HCT116 (cell line): ENCODE measurements at regions not wholly inside any gene's neighbourhood (a gene's known extent, or its start where the extent isn't known, plus 50 kb on each side); places are given as distances from the start of the nearest gene placed in this dataset.

Source experiments
- ATAC-seq: fragments of 200-7000 bp; cut with Tn5 transposase; 2 replicates; pipeline ENCODE4 v1.9.1; 2020; ENCODE audit warnings: mild to moderate bottlenecking, moderate library complexity
- BruUV-seq: library from RNA; stranded (reverse); fragments of 400-500 nt; replicated peaks from 2 replicates; lab custom pipeline; 2021; lab: Mats Ljungman, UMichigan
- CTCF ChIA-PET: fragments of 300-600 bp; sonication (Branson Sonifier 250); formaldehyde crosslinking; loops from one replicate; lab custom pipeline; 2021; ENCODE audit warnings: antibody characterized with exemption; lab: Charles Lee
- POLR2A ChIA-PET: fragments of 300-600, 350-600 bp; sonication (Branson Sonifier 250); formaldehyde crosslinking; loops from one replicate; lab custom pipeline; 2021; ENCODE audit warnings: antibody characterized with exemption; lab: Charles Lee
- RAD21 ChIA-PET, 2 experiments: fragments of 300-600 bp; sonication (Branson Sonifier 250); formaldehyde crosslinking; loops; one replicate each; lab custom pipeline; 2023; ENCODE audit warnings: low total read pairs in 2 of 2; ENCODE audit not compliant: uncharacterized antibody in 2 of 2, unreplicated experiment in 2 of 2, low non-redundant PET in 1 of 2; lab: Charles Lee
- DNase-seq: peaks from one replicate; pipeline ENCODE4 v3.0.0-alpha.2; 2010; ENCODE audit warnings: low read depth, low spot score
- H2AFZ ChIP-seq: fragments of 200-600 bp; shearing (Covaris generic), sonication (generic); 2 replicates; pipeline ENCODE4 v1.6.1; 2017; ENCODE audit warnings: low read depth, mixed run types, mixed read lengths, antibody characterized with exemption, low read length; ENCODE audit not compliant: poor library complexity, severe bottlenecking
- H3K27ac ChIP-seq: 2 replicates; pipeline ENCODE4 v1.5.1; 2012; ENCODE audit warnings: low read depth, low read length
- H3K27me3 ChIP-seq: fragments of 200-600 bp; sonication (generic); 2 replicates; pipeline ENCODE4 v1.6.1; 2016; ENCODE audit warnings: mixed run types, low read length, mixed read lengths; ENCODE audit not compliant: insufficient read depth
- H3K36me3 ChIP-seq, 2 experiments: fragments of 200-500 bp in 1 of 2; fragments of 200-600 bp in 1 of 2; sonication (Bioruptor generic) in 1 of 2; sonication (generic) in 1 of 2; 2 replicates each; pipeline versions ENCODE4 v1.5.1 to v1.6.1; 2014 to 2016; ENCODE audit warnings: low read length in 2 of 2, inconsistent platforms in 1 of 2, mixed read lengths in 1 of 2, mixed run types in 1 of 2; ENCODE audit not compliant: insufficient read depth in 2 of 2, control insufficient read depth in 1 of 2
- H3K4me1 ChIP-seq, 2 experiments: fragments of 200-600 bp in 1 of 2; sonication (generic) in 1 of 2; 2 replicates each; pipeline versions ENCODE4 v1.5.1 to v1.6.1; 2012 to 2017; ENCODE audit warnings: low read length in 2 of 2, inconsistent platforms in 1 of 2, mild to moderate bottlenecking in 1 of 2, mixed read lengths in 1 of 2, mixed run types in 1 of 2, moderate library complexity in 1 of 2; ENCODE audit not compliant: insufficient read depth in 2 of 2, control insufficient read depth in 1 of 2
- H3K4me2 ChIP-seq: fragments of 200-600 bp; sonication (generic); 2 replicates; pipeline ENCODE4 v1.6.1; 2017; ENCODE audit warnings: mixed run types, low read length, mixed read lengths
- H3K4me3 ChIP-seq, 2 experiments: fragments of 200-600 bp in 1 of 2; sonication (generic) in 1 of 2; replicated peaks in 1 of 2; 2 replicates each; pipeline ENCODE4 v1.5.1; 2011 to 2016; ENCODE audit warnings: low read length in 2 of 2, control low read depth in 1 of 2, low read depth in 1 of 2, mild to moderate bottlenecking in 1 of 2, mixed read lengths in 1 of 2, mixed run types in 1 of 2
- H3K79me2 ChIP-seq: fragments of 200-600 bp; sonication (generic); 2 replicates; pipeline ENCODE4 v1.6.1; 2017; ENCODE audit warnings: mild to moderate bottlenecking, mixed run types, low read length, moderate library complexity, mixed read lengths; ENCODE audit not compliant: insufficient read depth
- H3K9ac ChIP-seq: fragments of 200-600 bp; sonication (generic); 2 replicates; pipeline ENCODE4 v1.6.1; 2016; ENCODE audit warnings: low read length, mixed read lengths
- H3K9me2 ChIP-seq: fragments of 200-600 bp; sonication (generic), shearing (Covaris generic); 2 replicates; pipeline ENCODE4 v1.6.1; 2017; ENCODE audit warnings: mixed run types, mild to moderate bottlenecking, moderate library complexity; ENCODE audit not compliant: insufficient read depth
- H3K9me3 ChIP-seq, 2 experiments: fragments of 200-500 bp in 1 of 2; fragments of 200-600 bp in 1 of 2; sonication (Bioruptor generic) in 1 of 2; sonication (generic) in 1 of 2; 2 replicates each; pipeline ENCODE4 v1.6.1; 2014 to 2017; ENCODE audit warnings: low read length in 2 of 2, mixed read lengths in 2 of 2, inconsistent platforms in 1 of 2, low read depth in 1 of 2, mild to moderate bottlenecking in 1 of 2, mixed run types in 1 of 2, moderate library complexity in 1 of 2; ENCODE audit not compliant: control insufficient read depth in 1 of 2, insufficient read depth in 1 of 2
- H4K20me1 ChIP-seq: fragments of 200-600 bp; sonication (generic), shearing (Covaris generic); 2 replicates; pipeline ENCODE4 v1.6.1; 2017; ENCODE audit warnings: mixed run types, mild to moderate bottlenecking, moderate library complexity; ENCODE audit not compliant: insufficient read depth
- CBX3 ChIP-seq: IDR thresholded peaks from 2 replicates; pipeline ENCODE4 v1.6.1; 2012; ENCODE audit warnings: low read depth
- CEBPB ChIP-seq: IDR thresholded peaks from 2 replicates; pipeline ENCODE4 v1.6.1; 2012; ENCODE audit warnings: low read depth
- CTCF ChIP-seq, 3 experiments: fragments of 200-600 bp in 1 of 3; sonication (generic) in 1 of 3; IDR thresholded peaks in 2 of 3; conservative IDR thresholded peaks in 1 of 3; 2 replicates each; pipeline ENCODE4 v1.5.1; 2012 to 2017; ENCODE audit warnings: low read depth in 2 of 3, low read length in 2 of 3, antibody characterized with exemption in 1 of 3, borderline replicate concordance in 1 of 3, control low read depth in 1 of 3, mild to moderate bottlenecking in 1 of 3, mixed read lengths in 1 of 3, mixed run types in 1 of 3, moderate library complexity in 1 of 3; ENCODE audit not compliant: insufficient read depth in 1 of 3
- EGR1 ChIP-seq: IDR thresholded peaks from 2 replicates; pipeline ENCODE4 v1.6.1; 2012; ENCODE audit warnings: low read depth
- ELF1 ChIP-seq: IDR thresholded peaks from 2 replicates; pipeline ENCODE4 v1.6.1; 2012; ENCODE audit warnings: low read depth, borderline replicate concordance
- EZH2 ChIP-seq: fragments of 200-600 bp; sonication (generic); IDR thresholded peaks from 2 replicates; pipeline ENCODE4 v1.6.1; 2017; ENCODE audit warnings: antibody characterized with exemption, mixed run types
- JUND ChIP-seq: IDR thresholded peaks from 2 replicates; pipeline ENCODE4 v1.6.1; 2012
- MAX ChIP-seq: IDR thresholded peaks from 2 replicates; pipeline ENCODE4 v1.6.1; 2012
- POLR2A ChIP-seq: IDR thresholded peaks from 2 replicates; pipeline ENCODE4 v1.7.0; 2011; ENCODE audit warnings: borderline replicate concordance; ENCODE audit not compliant: insufficient read depth, insufficient read length; ENCODE audit errors: extremely low read depth
- REST ChIP-seq: IDR thresholded peaks from 2 replicates; pipeline ENCODE4 v1.6.1; 2012; ENCODE audit warnings: low read depth
- SIN3A ChIP-seq: IDR thresholded peaks from 2 replicates; pipeline ENCODE4 v1.6.1; 2012; ENCODE audit warnings: low read depth
- SRF ChIP-seq: IDR thresholded peaks from 2 replicates; pipeline ENCODE4 v1.6.1; 2012; ENCODE audit warnings: low read depth
- YY1 ChIP-seq: IDR thresholded peaks from 2 replicates; pipeline ENCODE4 v1.6.1; 2011; ENCODE audit warnings: low read length, low read depth, moderate library complexity, mild to moderate bottlenecking; ENCODE audit not compliant: insufficient replicate concordance; ENCODE audit errors: extremely low read depth
- ZBTB33 ChIP-seq: IDR thresholded peaks from 2 replicates; pipeline ENCODE4 v1.6.1; 2011; ENCODE audit warnings: mild to moderate bottlenecking, low read length, moderate library complexity; ENCODE audit not compliant: insufficient replicate concordance; ENCODE audit errors: extremely low read depth
- ZFX ChIP-seq: fragments of 450-650 bp; IDR thresholded peaks from 2 replicates; pipeline ENCODE4 v1.6.1; 2017
- ZNF274 ChIP-seq: fragments of 200-500 bp; sonication (Bioruptor generic); IDR thresholded peaks from 2 replicates; pipeline ENCODE4 v1.6.1; 2014; ENCODE audit warnings: mild to moderate bottlenecking, low read depth, low read length, inconsistent platforms
- intact Hi-C: fragments of 100-400 bp; cut with micrococcal nuclease; formaldehyde crosslinking; loops from 2 replicates; pipeline ENCODE4 v1.10.0; 2022

GRCh38 chr4:164508097-164508496, 245.8 kb upstream of the SMIM31 start:
- POLR2A ChIA-PET, result no interaction called here
- TF ChIP-seq ELF1 (no peak), ZBTB33 (no peak), POLR2A (no peak), CTCF (IDR thresholded peaks at IDR 0.05 in 2 of 3, conservative IDR thresholded peaks at IDR 0.05 in 1 of 3; ENCODE audit: borderline replicate concordance in 1 of 3, insufficient read depth in 1 of 3, low read depth in 2 of 3, low read length in 2 of 3) (no peak), YY1 (no peak), REST (no peak), ZFX (no peak), MAX (no peak), CEBPB (no peak), EZH2 (no peak), CBX3 (no peak), JUND (no peak), SIN3A (no peak), ZNF274 (no peak), EGR1 (no peak), SRF (no peak)

More at GRCh38 chr4:164508097-164508496, 245.8 kb upstream of the SMIM31 start:
- Histone ChIP-seq H3K79me2 (no peaks in the 10 kb centered on the region), H3K4me3 (no peak overlapping the region), H3K9me3 (no peaks in the 10 kb centered on the region), H4K20me1 (no peaks in the 10 kb centered on the region), H3K27me3 (no peaks in the 10 kb centered on the region), H3K36me3 (no peaks in the 10 kb centered on the region), H3K4me2 (no peak overlapping the region), H2AFZ (no peak overlapping the region), H3K9me2 (no peaks in the 10 kb centered on the region), H3K4me1 (peaks cover 0 to 6% of the 10 kb centered on the region in 2 experiments; a peak in 2 of 4 replicates), H3K9ac (no peak overlapping the region), H3K27ac (no peak overlapping the region)
- ChIA-PET RAD21 (no interaction called here), CTCF (no interaction called here)
- BruUV-seq, result no TSS peak
- intact Hi-C loops, result no loop called here
- DNase-seq, result no peak
- ATAC-seq, result no peak
